ENCODE measurements at regions not wholly inside any gene's neighbourhood (a gene's known extent, or its start where the extent isn't known, plus 50 kb on each side); places are given as distances from the start of the nearest gene placed in this dataset.

DNA sequence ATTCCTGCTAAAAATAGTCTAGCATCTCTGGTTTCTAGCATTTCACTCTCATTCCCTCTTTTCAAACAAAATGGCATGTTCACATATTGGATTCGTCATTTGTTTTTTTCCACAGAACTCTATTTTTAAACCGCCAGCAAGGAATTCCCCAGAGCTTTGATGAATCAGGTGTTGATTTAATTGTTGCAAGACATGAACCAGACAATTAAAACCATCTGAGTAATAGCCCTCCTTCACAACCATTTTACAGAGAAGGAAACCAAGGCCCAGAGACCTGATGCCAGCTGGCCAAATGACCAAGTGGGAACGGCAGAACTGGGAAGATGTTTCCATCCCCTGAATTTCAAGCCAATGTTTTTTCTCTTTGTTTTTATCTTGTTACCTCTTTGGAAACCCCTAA lies 167.0 kb downstream of the CAAP1 start:
- no peak for TF ChIP-seq CTCF (IDR thresholded peaks at IDR 0.05; ENCODE audit: control extremely low read depth in 1 of 3, insufficient read depth in 1 of 3, low read depth in 1 of 3, low read length in 3 of 3)
- no peak for TF ChIP-seq USF2 (IDR thresholded peaks at IDR 0.05; ENCODE audit: low read length)
- no peak for TF ChIP-seq MAX (IDR thresholded peaks at IDR 0.05)
- TF ChIP-seq POLR2AphosphoS5 (IDR thresholded peaks at IDR 0.05; ENCODE audit: low read depth, low read length): no peak
- TF ChIP-seq TAF1 (IDR thresholded peaks at IDR 0.05; ENCODE audit: low read depth, low read length): no peak
- TF ChIP-seq BACH1 (IDR thresholded peaks at IDR 0.05; ENCODE audit: low read length): no peak
- TF ChIP-seq RBBP5 (IDR thresholded peaks at IDR 0.05; ENCODE audit: borderline replicate concordance, low read depth, low read length): no peak
- TF ChIP-seq GTF2F1 (IDR thresholded peaks at IDR 0.05; ENCODE audit: borderline replicate concordance, low read depth, low read length): no peak
- TF ChIP-seq RFX5 (IDR thresholded peaks at IDR 0.05; ENCODE audit: borderline replicate concordance, low read depth, low read length): no peak
- TF ChIP-seq CBX8 (IDR thresholded peaks at IDR 0.05; ENCODE audit: borderline replicate concordance, low read depth, low read length): no peak
- TF ChIP-seq POLR2A (IDR thresholded peaks at IDR 0.05; ENCODE audit: control extremely low read depth in 1 of 2, low read depth in 2 of 2, low read length in 2 of 2): no peak
